ENCODE measurements at regions not wholly inside any gene's neighbourhood (a gene's known extent, or its start where the extent isn't known, plus 50 kb on each side); places are given as distances from the start of the nearest gene placed in this dataset.

- no peak for DNase-seq (ENCODE audit: low read depth in 2 of 2)
Measured at GRCh38 chr12:107320033-107320928, 226.9 kb upstream of the CRY1 start.

GRCh38 chr12:107320929-107321631 lies 227.7 kb upstream of the CRY1 start:
- no peak for DNase-seq (ENCODE audit: low read depth in 2 of 2)

GRCh38 chr12:107322063-107322462 lies 228.7 kb upstream of the CRY1 start:
- no peak for DNase-seq (ENCODE audit: low read depth in 2 of 2)

- no peak for DNase-seq (ENCODE audit: low read depth in 2 of 2)
Measured at GRCh38 chr12:107325075-107325608, 231.8 kb upstream of the CRY1 start.

GRCh38 chr12:107326237-107326636 lies 232.9 kb upstream of the CRY1 start:
- DNase-seq (ENCODE audit: low read depth in 2 of 2) = no peak

- no peak for DNase-seq (ENCODE audit: low read depth in 2 of 2)
Measured at GRCh38 chr12:107327651-107328182, 234.4 kb upstream of the CRY1 start.

GRCh38 chr12:107328442-107329133 lies 235.2 kb upstream of the CRY1 start:
- no peak for DNase-seq (ENCODE audit: low read depth in 2 of 2)

- DNase-seq (ENCODE audit: low read depth in 2 of 2) = peak; percentile 33 to 39
Measured at GRCh38 chr12:107329569-107330324, 236.4 kb upstream of the CRY1 start.

- DNase-seq (ENCODE audit: low read depth in 2 of 2) = no peak
Measured at GRCh38 chr12:107330831-107331431, 237.6 kb upstream of the CRY1 start.

- DNase-seq (ENCODE audit: low read depth in 2 of 2) = no peak
Measured at GRCh38 chr12:107331471-107331870, 238.1 kb upstream of the CRY1 start.

GRCh38 chr12:107331912-107332311 lies 238.6 kb upstream of the CRY1 start:
- DNase-seq (ENCODE audit: low read depth in 2 of 2) = no peak

GRCh38 chr12:107332743-107333142 lies 239.4 kb upstream of the CRY1 start:
- DNase-seq (ENCODE audit: low read depth in 2 of 2) = no peak

- DNase-seq (ENCODE audit: low read depth in 2 of 2) = no peak
Measured at GRCh38 chr12:107335802-107336570, 242.6 kb upstream of the CRY1 start.

- DNase-seq (ENCODE audit: low read depth in 2 of 2) = no peak
Measured at GRCh38 chr12:107336695-107337094, 243.3 kb upstream of the CRY1 start.

GRCh38 chr12:107337346-107338095 lies 244.2 kb upstream of the CRY1 start:
- DNase-seq (ENCODE audit: low read depth in 2 of 2) = no peak

- DNase-seq (ENCODE audit: low read depth in 2 of 2) = no peak
Measured at GRCh38 chr12:107339487-107339886, 246.1 kb upstream of the CRY1 start.

GRCh38 chr12:107339932-107340331 lies 246.6 kb upstream of the CRY1 start:
- DNase-seq (ENCODE audit: low read depth in 2 of 2) = no peak

- DNase-seq (ENCODE audit: low read depth in 2 of 2) = no peak
Measured at GRCh38 chr12:107340898-107341297, 247.5 kb upstream of the CRY1 start.

Measured in fibroblast of skin of left biceps (primary cell).